Tibial nerve (tissue), 4 donors: ENCODE measurements at regions not wholly inside any gene's neighbourhood (a gene's known extent, or its start where the extent isn't known, plus 50 kb on each side); places are given as distances from the start of the nearest gene placed in this dataset.

Experiments
- CTCF ChIP-seq, 5 experiments: fragments of 200-600 bp in 3 of 5; fragments of 450-650 bp in 2 of 5; sonication (generic) in 3 of 5; IDR thresholded peaks; one replicate each; pipeline ENCODE4 v1.5.1; 2016 to 2019; ENCODE audit warnings: antibody characterized with exemption in 5 of 5, mild to moderate bottlenecking in 3 of 5, moderate library complexity in 2 of 5
- EP300 ChIP-seq, 2 donors: sonication (generic); formaldehyde crosslinking; IDR thresholded peaks; one replicate each; pipeline ENCODE4 v1.6.1; 2017; ENCODE audit warnings: antibody characterized with exemption in 2 of 2, mild to moderate bottlenecking in 1 of 2
- POLR2A ChIP-seq, 2 donors: fragments of 450-650 bp; IDR thresholded peaks; one replicate each; pipeline ENCODE4 v1.6.1; 2017; ENCODE audit warnings: antibody characterized with exemption in 2 of 2, mild to moderate bottlenecking in 2 of 2, moderate library complexity in 2 of 2

DNA sequence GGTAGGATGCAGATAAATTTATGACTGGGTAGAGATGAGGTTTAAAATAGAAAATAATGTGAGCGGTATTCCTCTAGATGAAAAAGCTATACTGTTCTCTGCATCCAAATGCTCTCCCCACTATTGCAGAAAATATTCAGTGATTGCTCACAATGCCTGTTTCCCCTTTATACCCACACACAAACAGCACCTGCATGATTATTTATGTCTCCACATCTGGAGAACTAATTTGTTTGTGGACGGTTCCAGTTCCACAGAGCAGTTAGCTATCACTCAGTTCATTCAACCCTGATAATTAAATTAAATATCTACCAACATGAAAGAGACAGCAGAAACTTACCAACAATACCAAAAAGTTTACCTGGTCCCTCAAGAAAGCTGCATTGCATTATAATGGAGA is 800.0 kb downstream of the CDH11 start:
- no peak for TF ChIP-seq CTCF (IDR thresholded peaks at IDR 0.05)
- TF ChIP-seq POLR2A (IDR thresholded peaks at IDR 0.05): no peak
- TF ChIP-seq EP300 (IDR thresholded peaks at IDR 0.05): no peak
